Vagina (tissue), 2 donors: ENCODE measurements at regions not wholly inside any gene's neighbourhood (a gene's known extent, or its start where the extent isn't known, plus 50 kb on each side); places are given as distances from the start of the nearest gene placed in this dataset.
"Not testable (repeated sequence)": the region's sequence is repeated elsewhere in the genome, so short reads cannot be mapped to it uniquely, and the experiment has no call there.

ENCODE experiments used
- DNase-seq, 2 donors: peaks; one replicate each; pipeline ENCODE4 v3.0.0-alpha.2; 2017; ENCODE audit errors: extremely low spot score in 2 of 2
- H3K27ac ChIP-seq: fragments of 200-600 bp; sonication (generic); one replicate; pipeline ENCODE4 v1.5.1; 2019
- H3K27me3 ChIP-seq: fragments of 200-600 bp; sonication (generic); one replicate; pipeline ENCODE4 v1.5.1; 2019
- H3K36me3 ChIP-seq, 2 donors: fragments of 200-600 bp; sonication (generic); one replicate each; pipeline ENCODE4 v1.5.1; 2017 to 2019
- H3K4me1 ChIP-seq: fragments of 200-600 bp; sonication (generic); one replicate; pipeline ENCODE4 v1.5.1; 2019
- H3K4me3 ChIP-seq, 2 donors: fragments of 200-600 bp; sonication (generic); 1 replicate in 1 of 2; 2 replicates in 1 of 2; pipeline ENCODE4 v1.5.1; 2016 to 2019
- H3K9me3 ChIP-seq: fragments of 200-600 bp; sonication (generic); one replicate; pipeline ENCODE4 v1.5.1; 2019
- POLR2A ChIP-seq, 2 donors: fragments of 450-650 bp; IDR thresholded peaks; one replicate each; pipeline ENCODE4 v1.6.1; 2017; ENCODE audit warnings: antibody characterized with exemption in 2 of 2, mild to moderate bottlenecking in 2 of 2, moderate library complexity in 2 of 2
- POLR2AphosphoS5 ChIP-seq, 2 donors: sonication (generic); formaldehyde crosslinking; IDR thresholded peaks; one replicate each; pipeline ENCODE4 v1.9.0; 2017; ENCODE audit warnings: antibody characterized with exemption in 2 of 2, mild to moderate bottlenecking in 2 of 2, low read depth in 1 of 2; ENCODE audit not compliant: insufficient read depth in 1 of 2
- intact Hi-C: fragments of 100-400 bp; cut with DNase I; formaldehyde crosslinking; loops from one replicate; pipeline ENCODE4 v1.15.1; 2023
- TF ChIP-seq, protein P1 (sequence below), 3 experiments: fragments of 450-650 bp in 2 of 3; fragments of 200-600 bp in 1 of 3; sonication (generic) in 1 of 3; IDR thresholded peaks; one replicate each; pipeline ENCODE4 v1.5.1; 2017 to 2019; ENCODE audit warnings: antibody characterized with exemption in 3 of 3, mild to moderate bottlenecking in 2 of 3, moderate library complexity in 2 of 3

DNA sequence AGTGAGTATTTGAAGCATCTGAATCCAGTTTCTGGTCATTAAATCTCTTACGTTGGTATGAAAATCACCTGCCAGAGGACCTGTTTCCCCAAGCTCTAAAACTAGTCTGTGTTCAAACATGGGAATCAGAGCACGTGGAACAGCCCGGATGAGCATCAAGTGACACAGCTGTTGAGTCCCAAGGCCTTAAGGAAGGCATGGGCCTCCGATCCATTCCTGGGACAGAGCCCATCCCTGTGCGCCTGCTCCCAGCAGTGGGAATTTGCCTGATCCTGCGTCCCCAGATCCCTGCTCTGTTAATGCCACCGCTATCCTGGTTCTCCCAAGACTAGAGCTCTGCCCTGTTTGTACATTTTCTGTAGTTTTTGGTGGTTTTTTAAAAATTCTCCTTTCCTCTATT, 68.4 kb upstream of the FBXO28 start:
- H3K4me3 ChIP-seq = no peak overlapping the region
- H3K9me3 ChIP-seq = no peaks in the 10 kb centered on the region
- no peaks in the 10 kb centered on the region for H3K4me1 ChIP-seq
- H3K27ac ChIP-seq = no peak overlapping the region
- no peaks in the 10 kb centered on the region for H3K27me3 ChIP-seq
- H3K36me3 ChIP-seq = no peaks in the 10 kb centered on the region
- TF ChIP-seq, protein P1, sequence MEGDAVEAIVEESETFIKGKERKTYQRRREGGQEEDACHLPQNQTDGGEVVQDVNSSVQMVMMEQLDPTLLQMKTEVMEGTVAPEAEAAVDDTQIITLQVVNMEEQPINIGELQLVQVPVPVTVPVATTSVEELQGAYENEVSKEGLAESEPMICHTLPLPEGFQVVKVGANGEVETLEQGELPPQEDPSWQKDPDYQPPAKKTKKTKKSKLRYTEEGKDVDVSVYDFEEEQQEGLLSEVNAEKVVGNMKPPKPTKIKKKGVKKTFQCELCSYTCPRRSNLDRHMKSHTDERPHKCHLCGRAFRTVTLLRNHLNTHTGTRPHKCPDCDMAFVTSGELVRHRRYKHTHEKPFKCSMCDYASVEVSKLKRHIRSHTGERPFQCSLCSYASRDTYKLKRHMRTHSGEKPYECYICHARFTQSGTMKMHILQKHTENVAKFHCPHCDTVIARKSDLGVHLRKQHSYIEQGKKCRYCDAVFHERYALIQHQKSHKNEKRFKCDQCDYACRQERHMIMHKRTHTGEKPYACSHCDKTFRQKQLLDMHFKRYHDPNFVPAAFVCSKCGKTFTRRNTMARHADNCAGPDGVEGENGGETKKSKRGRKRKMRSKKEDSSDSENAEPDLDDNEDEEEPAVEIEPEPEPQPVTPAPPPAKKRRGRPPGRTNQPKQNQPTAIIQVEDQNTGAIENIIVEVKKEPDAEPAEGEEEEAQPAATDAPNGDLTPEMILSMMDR (IDR thresholded peaks at IDR 0.05) = no peak
- TF ChIP-seq POLR2A (IDR thresholded peaks at IDR 0.05) (no peak), POLR2AphosphoS5 (IDR thresholded peaks at IDR 0.05; ENCODE audit: insufficient read depth in 1 of 2, low read depth in 1 of 2) (no peak)
- intact Hi-C loops = no loop called here
- DNase-seq = no peak

DNA sequence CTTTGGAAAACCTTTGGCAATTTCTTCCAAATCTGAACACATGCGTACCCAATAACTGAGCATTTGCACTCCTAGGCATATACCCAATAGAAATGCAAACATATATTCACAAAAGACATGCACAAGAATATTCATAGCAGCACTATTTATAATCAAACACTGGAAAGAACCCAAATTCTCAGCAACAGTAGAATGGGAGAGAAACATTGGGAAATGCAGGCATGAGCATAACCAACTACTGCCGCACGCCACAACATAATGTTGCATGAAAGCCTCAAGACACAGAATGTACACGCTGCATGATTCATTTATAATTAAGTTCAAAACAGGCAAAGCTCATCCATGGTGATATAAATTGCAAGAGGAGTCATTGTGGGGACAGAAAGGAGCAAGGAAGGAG, 69.5 kb upstream of the FBXO28 start:
- Histone ChIP-seq H3K4me1 (no peaks in the 10 kb centered on the region), H3K27ac (no peak overlapping the region), H3K36me3 (no peaks in the 10 kb centered on the region), H3K9me3 (no peaks in the 10 kb centered on the region), H3K27me3 (no peaks in the 10 kb centered on the region), H3K4me3 (no peak overlapping the region)
- DNase-seq = no peak
- TF ChIP-seq, protein P1 (IDR thresholded peaks at IDR 0.05) = no peak
- TF ChIP-seq POLR2A (IDR thresholded peaks at IDR 0.05) (no peak), POLR2AphosphoS5 (IDR thresholded peaks at IDR 0.05; ENCODE audit: insufficient read depth in 1 of 2, low read depth in 1 of 2) (no peak)
- intact Hi-C loops = no loop called here

- TF ChIP-seq POLR2AphosphoS5 (IDR thresholded peaks at IDR 0.05; ENCODE audit: insufficient read depth in 1 of 2, low read depth in 1 of 2) = no peak
- TF ChIP-seq, protein P1 (IDR thresholded peaks at IDR 0.05) = no peak
- no peak for TF ChIP-seq POLR2A (IDR thresholded peaks at IDR 0.05)
- H3K36me3 ChIP-seq = no peaks in the 10 kb centered on the region
- no peak for DNase-seq
Observed at GRCh38 chr1:224042557-224043118, 71.3 kb upstream of the FBXO28 start.

GRCh38 chr1:224041032-224041431, 72.9 kb upstream of the FBXO28 start:
- H3K27ac ChIP-seq = no peak overlapping the region
- no peak for TF ChIP-seq POLR2A (IDR thresholded peaks at IDR 0.05)
- no peak for TF ChIP-seq POLR2AphosphoS5 (IDR thresholded peaks at IDR 0.05; ENCODE audit: insufficient read depth in 1 of 2, low read depth in 1 of 2)
- TF ChIP-seq, protein P1 (IDR thresholded peaks at IDR 0.05) = no peak
- H3K4me3 ChIP-seq = no peak overlapping the region
- H3K9me3 ChIP-seq = no peaks in the 10 kb centered on the region
- no peaks in the 10 kb centered on the region for H3K36me3 ChIP-seq
- no peak for DNase-seq
- intact Hi-C loops = no loop called here
- H3K27me3 ChIP-seq = no peaks in the 10 kb centered on the region
- H3K4me1 ChIP-seq = no peaks in the 10 kb centered on the region

More at GRCh38 chr1:224042557-224043118, 71.3 kb upstream of the FBXO28 start:
- Histone ChIP-seq H3K4me1 (no peaks in the 10 kb centered on the region), H3K27ac (no peak overlapping the region), H3K4me3 (no peak overlapping the region), H3K9me3 (no peaks in the 10 kb centered on the region), H3K27me3 (no peaks in the 10 kb centered on the region)
- intact Hi-C loops = no loop called here

- H3K4me1 ChIP-seq, H3K9me3 ChIP-seq, intact Hi-C loops: not testable (repeated sequence)
Observed at GRCh38 chr1:224040423-224040822, 73.5 kb upstream of the FBXO28 start.

DNA sequence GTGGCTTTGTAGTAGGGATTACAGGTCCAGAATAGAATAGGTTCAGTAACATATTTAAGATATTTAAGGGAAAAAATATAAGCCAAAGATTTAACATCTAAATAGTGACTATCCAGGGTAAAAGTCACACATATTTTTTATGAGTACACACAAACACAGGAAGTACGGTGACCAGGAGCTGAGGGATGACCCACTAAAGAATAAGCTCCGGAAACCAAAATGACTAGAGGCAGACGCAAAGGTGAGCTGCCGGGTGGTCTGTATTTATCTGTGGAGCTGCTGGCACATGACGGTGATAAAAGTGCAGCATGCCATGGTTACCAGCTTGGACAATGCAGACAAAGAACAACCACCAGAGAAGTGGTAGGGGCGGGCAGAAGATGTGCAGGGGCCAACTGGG, 73.9 kb upstream of the FBXO28 start:
- H3K4me1 ChIP-seq, DNase-seq, intact Hi-C loops, H3K4me3 ChIP-seq, H3K9me3 ChIP-seq, H3K27ac ChIP-seq, H3K36me3 ChIP-seq, H3K27me3 ChIP-seq: not testable (repeated sequence)

More at GRCh38 chr1:224040423-224040822, 73.5 kb upstream of the FBXO28 start:
- H3K36me3 ChIP-seq, H3K27me3 ChIP-seq, H3K4me3 ChIP-seq, DNase-seq, H3K27ac ChIP-seq: not testable (repeated sequence)

DNA sequence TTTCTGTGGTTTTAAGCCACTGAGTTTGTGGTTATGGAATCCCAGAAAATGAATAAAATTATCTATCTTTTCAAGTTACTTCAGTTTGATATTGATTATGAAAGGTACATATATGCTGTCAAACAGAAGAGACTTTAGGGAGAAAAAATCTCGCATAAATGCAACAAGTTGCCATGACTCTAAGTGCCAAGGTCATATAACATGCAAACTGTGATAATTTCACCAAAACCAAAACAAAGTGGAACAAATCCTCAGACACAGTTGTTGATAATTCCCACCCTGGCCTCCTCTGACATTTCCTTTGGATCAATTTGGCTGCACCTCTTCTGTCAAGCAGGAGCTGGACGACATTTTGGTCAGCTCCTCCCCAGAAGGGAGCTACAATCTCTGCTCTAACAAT, 75.1 kb upstream of the FBXO28 start:
- DNase-seq, H3K4me3 ChIP-seq, H3K36me3 ChIP-seq, H3K9me3 ChIP-seq, H3K27ac ChIP-seq, intact Hi-C loops, H3K4me1 ChIP-seq, H3K27me3 ChIP-seq: not testable (repeated sequence)

- intact Hi-C loops, H3K27me3 ChIP-seq, H3K36me3 ChIP-seq, DNase-seq, H3K4me3 ChIP-seq, H3K27ac ChIP-seq, H3K4me1 ChIP-seq, H3K9me3 ChIP-seq: not testable (repeated sequence)
Observed at GRCh38 chr1:224037362-224037761, 76.5 kb upstream of the FBXO28 start.

DNA sequence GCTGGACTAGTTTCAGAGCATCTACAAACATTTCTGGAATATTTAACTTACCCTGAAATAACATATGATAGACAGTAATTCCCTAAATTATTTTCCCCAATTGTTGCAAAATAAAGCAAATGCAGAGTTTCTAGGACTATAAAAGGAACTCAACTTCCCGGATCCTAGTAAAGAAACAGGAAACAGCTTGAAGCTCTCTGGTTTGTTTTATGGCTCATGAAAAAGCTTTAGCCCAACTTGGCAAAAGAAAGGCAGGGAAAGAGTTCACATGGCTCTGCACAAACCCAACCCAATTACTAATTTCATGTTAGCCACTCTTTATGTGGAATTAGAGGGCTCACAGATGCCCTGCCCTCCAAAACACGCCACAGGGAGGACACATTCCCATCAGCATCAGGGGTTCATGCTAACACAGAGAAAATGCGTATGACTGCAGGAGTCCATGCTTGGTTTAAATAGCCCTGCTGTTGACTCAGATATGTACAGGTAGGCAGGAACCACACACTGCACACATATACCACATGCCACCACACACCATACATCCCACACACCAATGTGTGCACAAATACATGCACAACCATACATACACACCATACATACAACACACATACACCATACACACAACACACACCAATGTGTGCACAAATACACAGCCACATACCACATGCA, 81.2 kb upstream of the FBXO28 start:
- H3K9me3 ChIP-seq, intact Hi-C loops, H3K36me3 ChIP-seq, DNase-seq, H3K27me3 ChIP-seq, H3K4me1 ChIP-seq, H3K4me3 ChIP-seq, H3K27ac ChIP-seq: not testable (repeated sequence)
